Heart left ventricle (tissue), 16 donors: ENCODE measurements at regions not wholly inside any gene's neighbourhood (a gene's known extent, or its start where the extent isn't known, plus 50 kb on each side); places are given as distances from the start of the nearest gene placed in this dataset.

Source experiments
- ATAC-seq, 4 donors: fragments of 200-7000 bp; cut with Tn5 transposase; one replicate each; pipeline ENCODE4 v1.9.1; 2020 to 2022; ENCODE audit warnings: moderate library complexity in 4 of 4, mild to moderate bottlenecking in 3 of 4, moderate number of reproducible peaks in 1 of 4
- DNase-seq, 5 donors: peaks; one replicate each; pipeline ENCODE4 v3.0.0-alpha.2; 2020
- H3K27ac ChIP-seq, 12 donors: fragments of 200-600 bp; sonication (generic) in 4 of 12; one replicate each; pipeline versions ENCODE4 v1.5.0 to v1.8.0; 2016 to 2022; ENCODE audit warnings: mild to moderate bottlenecking in 2 of 12
- H3K27me3 ChIP-seq, 9 donors: fragments of 200-600 bp; sonication (generic) in 2 of 9; one replicate each; pipeline versions ENCODE4 v1.5.1 to v1.8.0; 2016 to 2022; ENCODE audit warnings: mild to moderate bottlenecking in 3 of 9
- H3K36me3 ChIP-seq, 9 donors: fragments of 200-600 bp; sonication (generic) in 2 of 9; one replicate each; pipeline versions ENCODE4 v1.5.0 to v1.8.0; 2018 to 2022; ENCODE audit warnings: mild to moderate bottlenecking in 2 of 9
- H3K4me1 ChIP-seq, 12 donors: fragments of 200-600 bp; sonication (generic) in 4 of 12; one replicate each; pipeline versions ENCODE4 v1.5.0 to v1.8.0; 2016 to 2022; ENCODE audit warnings: mild to moderate bottlenecking in 3 of 12
- H3K4me3 ChIP-seq, 12 donors: fragments of 200-600 bp; sonication (generic) in 4 of 12; one replicate each; pipeline versions ENCODE4 v1.5.0 to v1.8.0; 2017 to 2022; ENCODE audit warnings: mild to moderate bottlenecking in 9 of 12, moderate library complexity in 4 of 12
- H3K9me3 ChIP-seq, 12 donors: fragments of 200-600 bp; sonication (generic) in 4 of 12; one replicate each; pipeline versions ENCODE4 v1.5.0 to v1.8.0; 2016 to 2022; ENCODE audit warnings: mild to moderate bottlenecking in 1 of 12
- CTCF ChIP-seq, 12 donors: fragments of 200-600 bp; sonication (generic) in 4 of 12; IDR thresholded peaks; one replicate each; pipeline versions ENCODE4 v1.5.0 to v1.8.0; 2018 to 2022; ENCODE audit warnings: antibody characterized with exemption in 12 of 12, mild to moderate bottlenecking in 5 of 12
- POLR2A ChIP-seq, 2 donors: fragments of 450-650 bp; IDR thresholded peaks; one replicate each; pipeline ENCODE4 v1.6.1; 2017; ENCODE audit warnings: antibody characterized with exemption in 2 of 2, mild to moderate bottlenecking in 2 of 2, moderate library complexity in 2 of 2
- WGBS, 4 donors: extraction: QIAGEN DNeasy Blood & Tissue Kit in 2 of 4; methylation state at CpG; one replicate each; pipeline versions ENCODE4 v1.1.5 to v1.1.7; 2013 to 2018; 5-methylcytosine and 5-hydroxymethylcytosine counted together
- intact Hi-C, 10 donors: fragments of 100-400 bp; cut with DNase I; formaldehyde crosslinking; loops; one replicate each; pipeline versions ENCODE4 v1.11.1 to v1.14.2; 2022
- donor health status: ischemic (EF 13 %, LVEDD 7.1; RV severe dilation, severe dysfunction).
- donor health status: healthy with polysubstance abuse.
- donor health status: DM: no; HTN: yes; CAD: no.
- donor health status: DM: no; HTN: no; CAD: no.
- donor health status: ischemic (EF 25% LVEDD 6.9; RV normal size, moderate dysfunction).
- donor health status: ischemic (EF 25% LVEDD 5.7; RV mildly dilated, moderate dysfunction).
- donor health status: healthy.
- donor health status: DM: yes; HTN: yes; CAD: no.
- donor health status: ischemic (EF 35%, LVEDD 5.7; RV mildly dilated, moderate dysfunction).
- donor health status: nonischemic (EF 11% LVEDD 7.7; RV severe dilation, severe dysfunction).
- donor health status: DM: yes; HTN: yes; CAD: no.
- donor health status: PGD.
- donor health status: ischemic (EF 29% LVEDD 5.4; RV normal size, mild dysfunction).
- donor health status: nonischemic (EF 23%, LVEDD 6.1; RV moderate dilation, normal function).

GRCh38 chr12:100715976-100716944, 78.3 kb upstream of the ANO4 start:
- Histone ChIP-seq H3K4me3 (peak overlapping the region in 6 of 12 donors; percentile 30 to 49 (median 42)), H3K27ac (no peak overlapping the region), H3K36me3 (no peaks in the 10 kb centered on the region), H3K4me1 (peaks cover 0 to 11% (median 0%) of the 10 kb centered on the region in 12 donors), H3K27me3 (peaks cover 6 to 59% (median 24%) of the 10 kb centered on the region in 9 donors), H3K9me3 (no peaks in the 10 kb centered on the region)
- peak in 1 of 5 donors; percentile 42 for DNase-seq
- ATAC-seq = no peak
- WGBS, 4 donors = 36 to 49% (median 42%) methylated on average over 52 to 55 of the region's 55 CpGs
- TF ChIP-seq CTCF (IDR thresholded peaks at IDR 0.05) (no peak), POLR2A (IDR thresholded peaks at IDR 0.05) (no peak)
- intact Hi-C loops = no loop called here

- ATAC-seq (peak in 3 of 4 donors; percentile 11 to 63 (median 36)), DNase-seq (peak in 3 of 5 donors; percentile 24 to 58 (median 31))
- 0 to 1% (median 1%) methylated on average over 42 to 100 of the region's 100 CpGs for WGBS, 4 donors
- intact Hi-C loops = no loop called here
- Histone ChIP-seq H3K4me1 (peaks cover 0 to 11% (median 0%) of the 10 kb centered on the region in 12 donors), H3K4me3 (peak overlapping the region in 11 of 12 donors; percentile 10 to 49 (median 34)), H3K36me3 (no peaks in the 10 kb centered on the region), H3K27me3 (peaks cover 6 to 59% (median 24%) of the 10 kb centered on the region in 9 donors), H3K9me3 (no peaks in the 10 kb centered on the region), H3K27ac (no peak overlapping the region)
- TF ChIP-seq CTCF (IDR thresholded peaks at IDR 0.05) (no peak), POLR2A (IDR thresholded peaks at IDR 0.05) (no peak)
Observed at GRCh38 chr12:100716945-100717732, 77.4 kb upstream of the ANO4 start.

- Histone ChIP-seq H3K27me3 (peaks cover 6 to 59% (median 24%) of the 10 kb centered on the region in 9 donors), H3K9me3 (no peaks in the 10 kb centered on the region), H3K4me3 (peak overlapping the region in 10 of 12 donors; percentile 10 to 49 (median 37)), H3K4me1 (peaks cover 0 to 11% (median 0%) of the 10 kb centered on the region in 12 donors), H3K36me3 (no peaks in the 10 kb centered on the region), H3K27ac (no peak overlapping the region)
- WGBS, 4 donors = 1 to 2% (median 2%) methylated on average over 13 of the region's 13 CpGs
- intact Hi-C loops = no loop called here
- ATAC-seq = no peak
- TF ChIP-seq CTCF (IDR thresholded peaks at IDR 0.05) (no peak), POLR2A (IDR thresholded peaks at IDR 0.05) (no peak)
- no peak for DNase-seq
Observed at GRCh38 chr12:100717733-100718067, 76.9 kb upstream of the ANO4 start.

- 8 to 22% (median 13%) methylated on average over 5 of the region's 5 CpGs for WGBS, 4 donors
- DNase-seq (no peak), ATAC-seq (no peak)
- Histone ChIP-seq H3K4me1 (peaks cover 0 to 11% (median 0%) of the 10 kb centered on the region in 12 donors), H3K27ac (no peak overlapping the region), H3K27me3 (peaks cover 6 to 60% (median 24%) of the 10 kb centered on the region in 9 donors), H3K36me3 (no peaks in the 10 kb centered on the region), H3K9me3 (no peaks in the 10 kb centered on the region), H3K4me3 (no peak overlapping the region)
- intact Hi-C loops = no loop called here
- TF ChIP-seq POLR2A (IDR thresholded peaks at IDR 0.05) = no peak
- TF ChIP-seq CTCF (IDR thresholded peaks at IDR 0.05) = no peak
Observed at GRCh38 chr12:100718187-100718586, 76.4 kb upstream of the ANO4 start.
